KG1 (cell line): ENCODE measurements at regions not wholly inside any gene's neighbourhood (a gene's known extent, or its start where the extent isn't known, plus 50 kb on each side); places are given as distances from the start of the nearest gene placed in this dataset.
"Not testable (repeated sequence)": the region's sequence is repeated elsewhere in the genome, so short reads cannot be mapped to it uniquely, and the experiment has no call there.

Source experiments
- DNase-seq: peaks from one replicate; lab custom pipeline; 2025; lab: John Stamatoyannopoulos, UW

- no peak for DNase-seq
Observed at GRCh38 chr4:101670370-101670769, 120.2 kb upstream of the BANK1 start.

- no peak for DNase-seq
Observed at GRCh38 chr4:101669832-101670188, 120.7 kb upstream of the BANK1 start.

GRCh38 chr4:101669138-101669831 lies 121.2 kb upstream of the BANK1 start:
- no peak for DNase-seq

- no peak for DNase-seq
Observed at GRCh38 chr4:101667348-101667747, 123.2 kb upstream of the BANK1 start.

GRCh38 chr4:101660607-101661006 lies 129.9 kb upstream of the BANK1 start:
- DNase-seq = no peak

- no peak for DNase-seq
Observed at GRCh38 chr4:101655857-101656256, 134.7 kb upstream of the BANK1 start.

- no peak for DNase-seq
Observed at GRCh38 chr4:101655005-101655404, 135.5 kb upstream of the BANK1 start.

GRCh38 chr4:101651778-101652177 lies 138.8 kb upstream of the BANK1 start:
- DNase-seq = no peak

GRCh38 chr4:101649790-101650515 lies 140.6 kb upstream of the BANK1 start:
- DNase-seq = no peak

- DNase-seq = no peak
Observed at GRCh38 chr4:101647710-101648034, 142.9 kb upstream of the BANK1 start.

GRCh38 chr4:101644516-101644915 lies 146.0 kb upstream of the BANK1 start:
- DNase-seq = no peak

- no peak for DNase-seq
Observed at GRCh38 chr4:101643186-101643837, 147.2 kb upstream of the BANK1 start.

- DNase-seq = not testable (repeated sequence)
Observed at GRCh38 chr4:101632766-101633165, 157.8 kb upstream of the BANK1 start.

- no peak for DNase-seq
Observed at GRCh38 chr4:101630319-101630986, 160.1 kb upstream of the BANK1 start.

- no peak for DNase-seq
Observed at GRCh38 chr4:101621120-101621519, 169.4 kb upstream of the BANK1 start.

- DNase-seq = no peak
Observed at GRCh38 chr4:101615652-101616051, 174.9 kb upstream of the BANK1 start.

- not testable (repeated sequence) for DNase-seq
Observed at GRCh38 chr4:101606989-101607388, 183.5 kb upstream of the BANK1 start.

GRCh38 chr4:101604976-101605375 lies 185.6 kb upstream of the BANK1 start:
- DNase-seq = no peak

GRCh38 chr4:101600287-101600686 lies 190.2 kb upstream of the BANK1 start:
- no peak for DNase-seq

GRCh38 chr4:101599620-101600019 lies 190.9 kb upstream of the BANK1 start:
- DNase-seq = no peak

- peak; percentile 13 for DNase-seq
Observed at GRCh38 chr4:101596781-101597552, 193.6 kb upstream of the BANK1 start.

GRCh38 chr4:101594588-101594987 lies 195.9 kb upstream of the BANK1 start:
- no peak for DNase-seq
